ENCODE measurements at regions not wholly inside any gene's neighbourhood (a gene's known extent, or its start where the extent isn't known, plus 50 kb on each side); places are given as distances from the start of the nearest gene placed in this dataset.

DNA sequence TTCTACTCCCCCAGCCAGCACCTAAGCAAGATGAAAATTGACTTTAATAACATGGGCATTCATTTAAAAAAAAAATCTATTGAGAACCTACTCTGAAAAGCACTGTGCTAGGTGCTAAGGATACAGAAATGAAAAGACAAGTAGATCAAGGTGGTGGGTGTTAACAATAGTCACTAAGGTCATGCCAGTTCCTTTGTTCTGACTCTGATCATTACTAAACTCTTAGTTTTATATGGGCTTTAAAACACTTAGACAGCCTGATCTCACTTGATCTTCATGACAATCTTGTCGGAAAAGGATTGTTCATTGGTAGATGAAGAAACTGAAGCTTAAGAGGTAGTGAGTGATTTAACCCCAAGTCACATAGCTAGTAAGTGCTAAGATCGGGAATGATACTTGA, 285.7 kb upstream of the PRDM1 start:
- Histone ChIP-seq H3K27ac (ENCODE audit: low read depth, low read length) (no peak overlapping the region), H3K4me2 (ENCODE audit: low read depth, low read length, poor library complexity, severe bottlenecking) (no peak overlapping the region), H3K9ac (ENCODE audit: low read length) (no peak overlapping the region), H3K9me2 (replicated peaks; ENCODE audit: insufficient read depth, low read length) (no peaks in the 10 kb centered on the region), H4K20me1 (ENCODE audit: low read depth, low read length) (no peaks in the 10 kb centered on the region), H3K9me3 (ENCODE audit: insufficient read depth, low read length) (no peaks in the 10 kb centered on the region), H3F3A (ENCODE audit: insufficient read depth) (no peaks in the 10 kb centered on the region), H3K36me3 (ENCODE audit: low read length) (no peaks in the 10 kb centered on the region), H3K79me2 (ENCODE audit: insufficient read depth, low read length) (no peaks in the 10 kb centered on the region), H3K4me3 (ENCODE audit: insufficient read depth, low read length, poor library complexity, severe bottlenecking) (no peak overlapping the region), H3K27me3 (ENCODE audit: low read length) (no peaks in the 10 kb centered on the region), H2AFZ (ENCODE audit: low read depth, low read length, severe bottlenecking) (no peak overlapping the region)
- TF ChIP-seq, protein P1, sequence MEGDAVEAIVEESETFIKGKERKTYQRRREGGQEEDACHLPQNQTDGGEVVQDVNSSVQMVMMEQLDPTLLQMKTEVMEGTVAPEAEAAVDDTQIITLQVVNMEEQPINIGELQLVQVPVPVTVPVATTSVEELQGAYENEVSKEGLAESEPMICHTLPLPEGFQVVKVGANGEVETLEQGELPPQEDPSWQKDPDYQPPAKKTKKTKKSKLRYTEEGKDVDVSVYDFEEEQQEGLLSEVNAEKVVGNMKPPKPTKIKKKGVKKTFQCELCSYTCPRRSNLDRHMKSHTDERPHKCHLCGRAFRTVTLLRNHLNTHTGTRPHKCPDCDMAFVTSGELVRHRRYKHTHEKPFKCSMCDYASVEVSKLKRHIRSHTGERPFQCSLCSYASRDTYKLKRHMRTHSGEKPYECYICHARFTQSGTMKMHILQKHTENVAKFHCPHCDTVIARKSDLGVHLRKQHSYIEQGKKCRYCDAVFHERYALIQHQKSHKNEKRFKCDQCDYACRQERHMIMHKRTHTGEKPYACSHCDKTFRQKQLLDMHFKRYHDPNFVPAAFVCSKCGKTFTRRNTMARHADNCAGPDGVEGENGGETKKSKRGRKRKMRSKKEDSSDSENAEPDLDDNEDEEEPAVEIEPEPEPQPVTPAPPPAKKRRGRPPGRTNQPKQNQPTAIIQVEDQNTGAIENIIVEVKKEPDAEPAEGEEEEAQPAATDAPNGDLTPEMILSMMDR (IDR thresholded peaks at IDR 0.05; ENCODE audit: insufficient read depth, low read length, poor library complexity, severe bottlenecking), result no peak
- TF ChIP-seq EZH2phosphoT487 (conservative IDR thresholded peaks at IDR 0.05; ENCODE audit: low read length), result no peak

GRCh38 chr6:105799056-105799455, 287.1 kb upstream of the PRDM1 start:
- no peak overlapping the region for H2AFZ ChIP-seq (ENCODE audit: low read depth, low read length, severe bottlenecking)
- TF ChIP-seq, protein P1 (IDR thresholded peaks at IDR 0.05; ENCODE audit: insufficient read depth, low read length, poor library complexity, severe bottlenecking), result no peak
- TF ChIP-seq EZH2phosphoT487 (conservative IDR thresholded peaks at IDR 0.05; ENCODE audit: low read length), result no peak

DNA sequence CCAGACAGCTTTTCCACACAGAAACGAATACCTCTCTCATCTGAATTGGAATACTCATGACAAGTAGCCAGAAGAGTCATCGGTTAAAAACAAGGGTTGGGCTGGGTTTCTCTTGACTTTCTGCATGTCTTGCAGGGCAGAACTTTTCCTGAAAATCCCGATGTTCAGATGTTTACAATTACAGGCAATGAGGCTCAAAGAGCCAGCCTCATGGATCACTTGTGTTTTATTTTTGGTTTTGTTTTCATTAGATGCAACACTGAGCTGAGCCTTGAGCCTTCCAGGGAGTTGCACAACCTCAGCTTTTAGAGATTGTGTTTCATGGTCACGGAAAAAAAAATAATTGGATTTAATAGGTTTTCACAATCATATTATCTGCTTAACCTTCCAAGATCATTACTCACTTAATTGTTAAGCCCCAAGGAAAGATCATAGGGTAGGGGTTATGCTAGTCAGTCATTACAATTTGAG, 288.1 kb upstream of the PRDM1 start:
- no peak for TF ChIP-seq EZH2phosphoT487 (conservative IDR thresholded peaks at IDR 0.05; ENCODE audit: low read length)
- TF ChIP-seq, protein P1 (IDR thresholded peaks at IDR 0.05; ENCODE audit: insufficient read depth, low read length, poor library complexity, severe bottlenecking), result no peak
- Histone ChIP-seq H3K9me2 (replicated peaks; ENCODE audit: insufficient read depth, low read length) (no peaks in the 10 kb centered on the region), H3K27ac (ENCODE audit: low read depth, low read length) (no peak overlapping the region), H2AFZ (ENCODE audit: low read depth, low read length, severe bottlenecking) (no peak overlapping the region), H3K9me3 (ENCODE audit: insufficient read depth, low read length) (no peaks in the 10 kb centered on the region), H3K27me3 (ENCODE audit: low read length) (no peaks in the 10 kb centered on the region), H3K4me3 (ENCODE audit: insufficient read depth, low read length, poor library complexity, severe bottlenecking) (no peak overlapping the region), H3K4me2 (ENCODE audit: low read depth, low read length, poor library complexity, severe bottlenecking) (no peak overlapping the region), H4K20me1 (ENCODE audit: low read depth, low read length) (no peaks in the 10 kb centered on the region), H3K79me2 (ENCODE audit: insufficient read depth, low read length) (no peaks in the 10 kb centered on the region), H3K36me3 (ENCODE audit: low read length) (no peaks in the 10 kb centered on the region), H3K9ac (ENCODE audit: low read length) (no peak overlapping the region), H3F3A (ENCODE audit: insufficient read depth) (no peaks in the 10 kb centered on the region)

More at GRCh38 chr6:105799056-105799455, 287.1 kb upstream of the PRDM1 start:
- H3K9ac ChIP-seq (ENCODE audit: low read length), result no peak overlapping the region
- no peaks in the 10 kb centered on the region for H4K20me1 ChIP-seq (ENCODE audit: low read depth, low read length)
- no peaks in the 10 kb centered on the region for H3K27me3 ChIP-seq (ENCODE audit: low read length)
- no peaks in the 10 kb centered on the region for H3K36me3 ChIP-seq (ENCODE audit: low read length)
- no peaks in the 10 kb centered on the region for H3K9me2 ChIP-seq (replicated peaks; ENCODE audit: insufficient read depth, low read length)
- no peak overlapping the region for H3K27ac ChIP-seq (ENCODE audit: low read depth, low read length)
- H3F3A ChIP-seq (ENCODE audit: insufficient read depth), result no peaks in the 10 kb centered on the region
- H3K4me2 ChIP-seq (ENCODE audit: low read depth, low read length, poor library complexity, severe bottlenecking), result no peak overlapping the region
- no peak overlapping the region for H3K4me3 ChIP-seq (ENCODE audit: insufficient read depth, low read length, poor library complexity, severe bottlenecking)
- H3K79me2 ChIP-seq (ENCODE audit: insufficient read depth, low read length), result no peaks in the 10 kb centered on the region
- H3K9me3 ChIP-seq (ENCODE audit: insufficient read depth, low read length), result no peaks in the 10 kb centered on the region
